NOMO-1 (cell line): ENCODE measurements at regions not wholly inside any gene's neighbourhood (a gene's known extent, or its start where the extent isn't known, plus 50 kb on each side); places are given as distances from the start of the nearest gene placed in this dataset.
A peak's percentile ranks its signal among the peaks of the same experiment; 100 is the strongest.
"Not testable (repeated sequence)": the region's sequence is repeated elsewhere in the genome, so short reads cannot be mapped to it uniquely, and the experiment has no call there.

Source experiments
- DNase-seq, 2 experiments: peaks; one replicate each; lab custom pipeline; 2025; ENCODE audit not compliant: unreplicated experiment in 2 of 2; lab: John Stamatoyannopoulos, UW

- no peak for DNase-seq
These were observed 77.7 kb downstream of the C9orf152 start for GRCh38 chr9:110130211-110130610.

GRCh38 chr9:110130791-110131416 lies 77.1 kb downstream of the C9orf152 start:
- no peak for DNase-seq

GRCh38 chr9:110131499-110131898 lies 76.5 kb downstream of the C9orf152 start:
- DNase-seq = no peak

- not testable (repeated sequence) for DNase-seq
These were observed 75.4 kb downstream of the C9orf152 start for GRCh38 chr9:110132531-110132930.

- no peak for DNase-seq
These were observed 74.9 kb downstream of the C9orf152 start for GRCh38 chr9:110133059-110133458.

GRCh38 chr9:110133608-110134210 lies 74.2 kb downstream of the C9orf152 start:
- no peak for DNase-seq

- no peak for DNase-seq
These were observed 72.1 kb downstream of the C9orf152 start for GRCh38 chr9:110135846-110136245.

- DNase-seq = no peak
These were observed 71.2 kb downstream of the C9orf152 start for GRCh38 chr9:110136802-110137201.

GRCh38 chr9:110140276-110140675 lies 67.7 kb downstream of the C9orf152 start:
- DNase-seq = no peak

- DNase-seq = no peak
These were observed 66.6 kb downstream of the C9orf152 start for GRCh38 chr9:110141227-110141793.

- DNase-seq = no peak
These were observed 65.7 kb downstream of the C9orf152 start for GRCh38 chr9:110142253-110142652.

- no peak for DNase-seq
These were observed 65.0 kb downstream of the C9orf152 start for GRCh38 chr9:110142868-110143481.

GRCh38 chr9:110143485-110143884 lies 64.5 kb downstream of the C9orf152 start:
- DNase-seq = peak in 1 of 2 experiments; percentile 80

- peak; percentile 8 to 71 for DNase-seq
These were observed 63.9 kb downstream of the C9orf152 start for GRCh38 chr9:110143950-110144545.

GRCh38 chr9:110146373-110146772 lies 61.6 kb downstream of the C9orf152 start:
- DNase-seq = no peak

GRCh38 chr9:110148384-110148783 lies 59.6 kb downstream of the C9orf152 start:
- DNase-seq = peak; percentile 73 to 75

- no peak for DNase-seq
These were observed 59.1 kb downstream of the C9orf152 start for GRCh38 chr9:110148891-110149290.
